NCI-H1436 treated with DMSO at 0.1 percent for 48 hours (cell line): ENCODE measurements at regions not wholly inside any gene's neighbourhood (a gene's known extent, or its start where the extent isn't known, plus 50 kb on each side); places are given as distances from the start of the nearest gene placed in this dataset.

Experiments
- DNase-seq: peaks from one replicate; lab custom pipeline; 2025; lab: John Stamatoyannopoulos, UW

DNA sequence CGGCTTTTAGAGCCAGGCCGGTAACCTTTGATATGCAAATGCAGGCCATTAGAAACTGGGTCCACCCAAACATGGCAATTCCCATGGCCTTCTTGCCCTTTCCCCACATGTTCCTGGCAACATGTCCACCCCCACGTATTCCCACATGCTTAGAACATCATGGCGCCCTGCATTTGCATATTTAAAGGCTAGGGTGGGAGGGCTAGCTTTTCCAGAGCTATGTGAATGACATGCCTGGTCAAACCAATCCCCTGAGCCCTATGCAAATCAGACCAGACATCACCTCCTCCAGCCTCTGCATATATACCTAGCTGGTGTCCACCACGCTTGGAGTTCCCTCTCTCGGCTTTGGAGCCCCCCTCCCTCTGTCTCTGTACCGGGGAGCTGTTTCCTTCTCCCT is 481.9 kb downstream of the CDH2 start:
- DNase-seq = no peak

DNA sequence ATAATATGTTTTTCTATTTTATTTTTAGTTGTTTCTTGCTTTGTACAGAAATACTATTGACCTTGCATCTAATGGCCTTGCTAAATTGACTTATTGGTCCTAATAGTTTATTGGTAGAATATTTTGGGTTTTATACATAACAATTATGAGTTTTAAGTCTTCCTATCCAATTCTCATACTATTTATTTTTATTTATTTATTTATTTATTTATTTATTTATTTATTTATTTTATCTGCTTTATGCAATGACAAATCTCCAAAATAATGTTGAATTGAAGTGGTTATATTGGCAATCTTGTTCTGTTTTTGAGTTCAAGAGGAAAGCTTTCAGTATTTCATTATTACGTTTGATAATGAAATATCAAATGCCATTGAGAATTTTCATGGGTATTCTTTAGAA is 488.3 kb downstream of the CDH2 start:
- no peak for DNase-seq

DNA sequence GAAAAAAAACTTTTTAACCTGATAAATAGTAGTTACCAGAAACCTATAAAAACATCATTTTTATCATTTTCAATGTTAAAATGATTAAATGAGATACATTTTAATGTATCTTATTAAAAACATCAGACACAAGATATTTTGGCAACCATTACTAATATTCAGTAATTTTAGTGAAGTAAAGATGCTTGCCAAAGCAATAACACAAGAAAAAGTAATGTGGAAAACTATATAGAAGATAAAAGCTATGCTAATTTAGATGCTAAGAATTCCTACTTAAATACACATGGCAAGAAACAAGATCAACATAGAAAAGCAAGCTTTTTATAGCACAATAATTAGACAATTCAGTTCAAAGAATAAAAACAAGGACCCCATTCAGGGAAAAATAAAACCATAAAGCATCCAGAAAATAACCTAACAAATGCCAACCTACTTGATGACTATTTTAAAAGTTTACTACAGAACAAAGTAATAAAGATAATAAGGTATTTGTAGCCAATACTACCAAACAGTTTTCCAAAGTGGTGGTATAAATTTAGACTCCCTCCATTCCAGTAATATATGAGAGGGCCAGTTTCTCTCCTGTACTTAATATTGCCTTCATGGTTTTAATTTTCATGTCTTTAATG is 489.5 kb downstream of the CDH2 start:
- no peak for DNase-seq

DNA sequence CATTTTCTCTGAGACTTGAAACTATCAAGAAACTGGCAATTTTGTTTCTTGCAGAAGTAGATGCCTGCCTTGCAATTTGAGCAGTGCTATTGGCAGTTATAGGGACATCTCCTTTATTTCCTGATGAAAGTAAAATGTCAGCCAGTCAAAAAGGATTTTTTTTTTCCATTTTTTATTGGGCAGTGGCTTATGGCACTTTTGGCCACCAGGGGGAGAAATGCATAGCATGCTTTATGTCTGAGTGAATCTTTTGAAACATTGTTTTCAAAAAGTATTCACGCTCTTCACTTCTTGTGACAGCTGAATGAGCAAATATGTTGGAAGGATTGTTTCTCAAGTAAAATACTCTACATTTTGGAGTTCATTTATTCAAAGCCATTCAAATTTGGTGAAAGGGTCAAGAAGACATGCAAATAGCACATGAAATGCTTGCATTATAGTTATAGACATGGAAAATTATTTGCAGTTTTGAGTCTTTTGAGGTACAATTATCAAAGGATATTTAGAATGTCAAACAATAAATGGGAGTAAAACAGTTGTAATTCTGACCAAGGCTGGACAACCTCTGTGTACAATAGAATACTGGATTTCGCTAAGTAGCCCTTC is 491.0 kb downstream of the CDH2 start:
- DNase-seq = no peak

DNA sequence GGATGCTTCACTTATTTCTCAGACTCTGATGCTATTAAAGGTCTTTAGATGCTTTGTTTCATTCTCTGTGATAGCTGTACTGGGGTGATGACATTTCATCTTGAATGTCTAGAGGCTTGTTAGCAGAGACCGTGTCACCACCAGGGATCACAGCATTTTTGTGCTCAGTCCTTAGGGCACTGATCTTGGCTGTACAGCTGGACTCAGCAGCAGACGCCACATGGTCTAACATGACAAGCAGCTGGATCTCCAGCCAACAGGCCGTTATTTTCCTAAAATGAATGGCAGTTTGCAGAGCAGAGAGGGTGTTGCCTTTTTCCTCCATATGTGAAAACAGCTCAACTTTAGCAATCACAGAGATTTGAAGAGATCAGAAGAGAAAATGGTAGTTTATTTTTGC is 491.8 kb downstream of the CDH2 start:
- no peak for DNase-seq

DNA sequence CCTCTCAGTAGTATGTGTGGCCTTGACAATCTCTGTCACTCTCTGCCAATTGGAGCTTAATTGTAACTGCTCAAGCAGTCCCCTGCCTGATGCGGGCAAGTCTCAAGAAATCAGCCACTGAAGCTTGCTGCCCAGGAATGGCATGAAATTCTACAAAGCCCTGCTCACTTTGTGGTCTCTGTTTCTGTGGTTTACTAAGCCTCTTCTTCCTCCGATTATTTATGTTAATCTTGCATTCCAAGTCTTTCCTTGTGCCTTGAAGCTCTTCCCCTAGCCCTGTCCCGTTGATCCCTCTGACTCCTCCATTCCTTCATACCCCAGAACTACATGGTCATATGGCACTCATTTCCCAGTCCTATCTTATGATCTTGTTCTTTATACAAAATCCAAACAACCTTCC is 489.3 kb upstream of the CHST9 start:
- no peak for DNase-seq

DNA sequence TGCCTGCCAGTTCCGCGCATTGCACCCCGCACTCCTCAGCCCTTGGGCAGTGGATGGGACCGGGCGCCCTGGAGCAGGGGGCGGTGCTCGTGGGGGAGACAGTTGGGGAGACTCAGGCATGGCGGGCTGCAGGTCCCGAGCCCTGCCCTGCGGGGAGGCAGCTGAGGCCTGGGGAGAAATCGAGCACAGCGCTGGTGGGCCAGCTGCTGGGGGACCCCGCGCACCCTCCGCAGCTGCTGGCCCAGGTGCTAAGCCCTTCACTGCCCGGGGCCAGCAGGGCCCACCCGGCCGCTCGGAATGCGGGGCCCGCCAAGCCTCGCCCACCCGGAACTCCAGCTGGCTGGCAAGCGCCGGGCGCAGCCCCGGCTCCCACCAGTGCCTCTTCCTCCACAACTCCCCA is 488.8 kb upstream of the CHST9 start:
- no peak for DNase-seq

DNA sequence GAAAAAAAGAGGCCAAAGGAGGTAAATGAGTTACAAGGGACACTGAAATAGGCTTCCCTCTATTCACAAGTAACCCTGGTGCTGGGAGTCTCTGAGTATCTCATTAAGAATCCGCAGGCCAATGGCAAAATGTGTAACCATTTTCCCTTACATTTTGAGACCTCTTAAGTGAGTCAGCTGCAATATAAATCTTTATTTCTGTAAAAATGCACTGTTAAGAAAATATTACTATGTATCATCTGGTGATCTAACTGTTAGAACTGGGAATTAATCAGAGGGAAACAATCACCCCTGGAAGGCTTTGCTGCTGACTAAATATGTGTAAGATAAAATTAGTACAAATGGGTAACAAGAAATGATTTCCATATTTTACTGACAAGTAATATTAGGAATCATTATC is 483.1 kb upstream of the CHST9 start:
- no peak for DNase-seq

DNA sequence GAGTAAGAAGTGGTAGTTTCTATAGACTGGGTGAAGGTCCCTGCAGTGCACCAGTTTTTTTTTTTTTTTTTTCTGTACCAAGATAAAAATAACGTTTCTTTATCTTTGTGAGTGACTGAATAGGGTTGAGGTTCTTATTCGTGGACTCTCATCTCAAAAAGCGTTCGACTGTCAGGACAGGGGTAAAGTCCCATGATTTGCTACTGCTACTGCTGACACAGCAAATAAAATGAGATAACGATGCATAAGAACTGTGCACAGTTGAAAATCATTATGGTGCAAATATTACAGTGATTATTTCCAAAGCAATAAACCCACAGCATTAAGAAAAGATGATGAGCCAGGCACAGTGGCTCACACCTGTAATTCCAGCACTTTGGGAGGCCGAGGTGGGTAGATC is 482.0 kb upstream of the CHST9 start:
- no peak for DNase-seq

DNA sequence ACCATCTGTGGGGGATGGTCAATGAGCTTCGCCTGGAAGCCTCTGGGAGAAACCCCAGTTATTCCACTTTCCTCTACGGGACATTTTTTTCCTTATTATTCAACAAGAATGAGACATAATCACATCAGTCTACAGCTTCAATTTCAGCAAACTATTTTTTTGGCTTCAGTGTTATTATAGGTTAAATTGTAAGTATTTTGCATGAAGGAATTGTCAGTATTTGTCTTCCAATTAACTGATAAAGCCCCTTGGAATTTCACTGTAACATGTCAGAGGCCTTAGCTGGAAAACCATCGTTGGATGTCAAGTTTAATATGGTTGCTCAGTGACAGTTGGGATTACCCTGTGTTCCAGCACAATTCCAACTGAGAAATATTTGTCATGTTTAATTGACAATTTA is 480.9 kb upstream of the CHST9 start:
- no peak for DNase-seq

DNA sequence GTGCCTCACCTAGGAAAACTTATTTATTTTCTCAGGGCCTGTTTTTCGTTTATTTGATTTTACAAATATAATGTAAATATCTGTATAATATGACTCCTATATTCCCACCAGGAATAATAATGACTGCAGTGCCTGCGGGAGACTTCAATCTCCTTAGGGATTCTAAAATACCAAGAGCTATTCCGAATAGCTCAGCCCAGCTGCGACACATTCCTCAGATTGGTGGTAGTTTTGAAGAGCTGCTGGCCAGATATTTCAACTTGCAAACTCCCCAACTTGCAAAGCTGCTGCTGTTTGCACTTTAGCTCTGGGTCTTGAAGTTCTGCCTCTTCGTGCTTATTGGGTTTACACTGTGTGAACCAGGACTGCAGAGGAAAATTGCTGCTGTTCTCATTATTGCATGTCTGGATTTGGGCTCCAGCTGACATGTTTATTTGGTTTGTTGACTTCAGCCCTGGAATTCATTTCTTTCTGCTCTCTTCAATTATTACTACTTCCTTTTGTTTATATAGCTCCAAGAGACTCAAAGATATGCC is 480.2 kb upstream of the CHST9 start:
- no peak for DNase-seq

DNA sequence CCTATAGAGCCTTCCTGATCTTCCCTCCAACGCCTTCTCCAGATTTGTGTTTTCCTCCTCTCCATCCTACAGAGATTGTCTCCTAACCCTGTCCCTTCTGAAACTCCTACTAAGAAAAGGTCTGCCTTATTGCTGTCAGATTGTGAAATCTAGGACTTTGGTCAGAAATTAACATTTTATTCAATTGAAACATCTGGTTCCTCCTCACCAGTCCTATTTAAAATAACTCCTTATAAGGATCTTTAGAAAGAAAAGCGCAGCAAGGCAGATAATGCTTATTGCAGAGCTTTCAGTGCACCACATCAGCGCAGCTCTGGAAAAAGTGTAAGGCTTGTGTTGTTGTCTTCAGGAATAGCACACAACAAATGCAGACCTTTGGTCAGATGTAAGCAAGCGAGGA is 477.8 kb upstream of the CHST9 start:
- no peak for DNase-seq

DNA sequence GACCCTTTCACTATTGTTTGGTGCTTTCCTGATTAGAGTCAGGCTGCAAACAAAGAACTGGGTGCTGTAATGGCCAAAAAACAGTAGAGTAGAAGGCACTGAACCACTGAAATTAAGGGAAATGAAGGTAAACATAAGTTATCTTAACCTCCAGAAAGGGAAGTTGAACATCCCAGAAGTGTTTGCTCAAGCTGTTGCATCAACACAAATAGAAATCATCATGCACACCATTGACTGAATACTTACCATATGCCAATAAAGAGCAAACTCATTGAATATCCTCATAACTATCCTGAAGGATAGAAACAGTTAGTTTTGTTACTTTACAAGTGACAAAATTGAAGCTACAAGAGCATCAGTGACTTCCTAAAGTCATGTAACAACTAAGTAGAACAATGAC is 477.4 kb upstream of the CHST9 start:
- DNase-seq = no peak

DNA sequence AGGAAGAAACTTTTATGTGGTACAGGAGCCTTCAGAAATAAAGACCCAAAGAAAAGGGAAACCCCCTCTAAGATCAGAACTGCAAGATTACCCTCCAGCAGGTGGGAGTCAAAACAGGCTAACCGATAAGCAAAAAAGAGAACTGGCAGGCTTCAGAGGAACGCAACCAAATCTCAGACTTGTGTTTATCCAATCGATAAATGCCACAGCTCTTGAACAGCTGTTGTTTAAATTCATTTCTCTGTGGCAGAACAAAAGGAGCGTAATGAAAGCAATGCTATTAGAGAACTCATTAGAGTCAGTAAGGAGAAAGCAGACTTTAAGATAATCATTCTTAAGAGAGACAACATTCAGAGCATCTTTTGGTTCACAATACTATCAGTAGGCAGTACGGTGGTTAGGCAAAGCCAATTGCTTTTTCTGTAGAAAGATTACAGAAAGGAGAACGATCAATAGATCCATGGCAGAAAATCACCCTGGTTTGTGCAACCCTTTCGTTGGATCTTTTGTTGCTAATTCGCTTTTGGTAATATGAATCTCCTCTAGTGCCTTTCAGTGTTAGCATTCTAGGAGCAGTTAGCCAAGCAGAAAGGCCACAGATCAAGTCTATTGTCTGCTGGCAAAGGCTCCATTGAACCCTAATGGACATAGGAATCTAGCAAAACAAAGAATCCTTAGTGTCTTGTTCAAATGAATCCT is 476.4 kb upstream of the CHST9 start:
- DNase-seq = no peak

DNA sequence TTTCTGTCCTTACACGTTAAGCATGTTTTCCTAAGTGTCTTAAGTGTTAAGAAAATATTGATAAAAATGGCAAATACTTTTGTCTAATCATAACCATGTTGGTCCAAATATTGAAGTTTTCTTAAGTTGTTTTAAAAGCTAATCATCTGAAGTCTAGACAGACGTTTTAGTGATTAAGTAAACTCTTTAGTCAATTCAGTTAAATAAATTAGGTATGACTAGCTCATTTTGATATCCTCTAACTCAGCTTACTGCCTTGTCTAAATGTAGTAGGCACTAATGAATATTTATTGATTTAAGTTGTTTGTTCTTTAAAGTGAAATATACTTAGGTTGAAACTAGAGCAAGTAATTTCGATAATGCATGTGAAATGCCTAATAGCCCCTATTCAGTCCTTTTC is 471.8 kb upstream of the CHST9 start:
- no peak for DNase-seq

DNA sequence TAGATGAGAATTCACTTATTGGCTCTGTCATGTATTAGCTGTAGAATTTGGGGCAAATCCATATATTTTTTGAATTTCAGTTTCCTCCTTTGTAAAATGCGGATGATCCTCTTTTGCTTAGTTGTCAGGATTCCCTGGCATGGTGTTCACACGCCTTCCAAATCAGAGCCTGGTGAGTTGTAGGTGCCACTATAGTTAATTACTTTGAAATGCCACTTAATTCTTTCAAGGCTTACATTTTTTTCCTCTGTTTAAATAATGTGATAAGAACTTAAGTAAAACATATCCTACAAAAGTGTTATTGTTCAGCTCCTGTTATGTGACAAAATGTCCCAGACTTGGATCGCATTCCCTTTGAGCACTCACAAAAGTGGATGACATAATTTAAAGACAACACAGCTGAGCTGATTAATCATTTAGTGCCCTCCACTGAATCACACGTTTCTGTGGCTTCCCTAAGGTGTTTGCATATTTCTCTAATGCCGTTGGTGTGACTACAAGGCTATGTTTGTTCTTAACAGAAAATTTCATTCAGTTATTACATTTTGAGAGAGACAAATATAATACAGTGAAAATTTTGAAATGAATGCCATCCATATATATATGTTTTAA is 471.2 kb upstream of the CHST9 start:
- DNase-seq = no peak

DNA sequence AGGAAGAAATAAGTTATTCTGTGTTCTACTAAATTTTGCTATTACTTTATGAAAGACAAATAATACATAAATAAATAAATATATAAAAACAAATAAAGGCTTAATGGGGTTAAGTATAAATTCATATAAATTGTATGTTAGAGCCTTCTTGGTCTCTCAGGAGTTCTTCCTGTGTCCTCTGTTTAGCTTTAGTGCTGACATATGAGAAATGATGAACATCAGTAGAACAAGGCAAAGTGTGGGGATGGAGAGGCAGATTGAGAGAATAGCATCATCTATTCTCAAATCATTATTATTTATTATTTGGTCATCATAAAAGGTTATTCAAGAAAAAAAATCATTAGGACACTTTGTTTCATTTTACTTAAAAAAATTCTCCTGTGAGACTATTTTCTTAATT is 468.1 kb upstream of the CHST9 start:
- no peak for DNase-seq

DNA sequence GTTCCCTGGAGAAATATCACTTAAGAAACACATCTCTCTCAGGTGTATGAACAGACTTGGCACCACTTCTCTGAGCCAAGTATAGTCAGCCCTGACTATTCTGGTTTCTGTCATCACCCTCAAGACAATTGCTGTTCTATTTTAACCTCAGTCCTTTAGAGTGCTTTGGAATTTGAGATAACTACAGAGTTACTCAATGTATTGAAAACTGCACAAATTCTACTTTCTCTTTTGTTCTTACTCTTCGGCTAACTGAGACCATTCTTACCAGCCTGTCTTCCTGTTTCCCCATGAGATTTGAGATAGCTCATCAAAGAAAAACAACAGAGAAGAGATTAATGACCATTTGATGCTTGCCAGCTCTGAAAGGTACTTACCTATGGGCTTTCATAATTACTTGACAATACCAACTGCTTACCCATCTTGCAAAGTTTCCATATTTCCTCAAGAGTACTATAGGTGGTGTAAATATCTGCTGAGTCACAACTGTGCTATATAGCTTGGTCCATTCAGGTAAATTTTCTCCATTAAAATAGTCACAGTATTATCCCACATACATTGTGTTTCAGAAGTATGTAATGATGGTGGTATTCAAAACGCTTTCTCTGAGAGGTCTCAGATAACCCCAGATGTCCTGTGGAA is 467.5 kb upstream of the CHST9 start:
- no peak for DNase-seq

DNA sequence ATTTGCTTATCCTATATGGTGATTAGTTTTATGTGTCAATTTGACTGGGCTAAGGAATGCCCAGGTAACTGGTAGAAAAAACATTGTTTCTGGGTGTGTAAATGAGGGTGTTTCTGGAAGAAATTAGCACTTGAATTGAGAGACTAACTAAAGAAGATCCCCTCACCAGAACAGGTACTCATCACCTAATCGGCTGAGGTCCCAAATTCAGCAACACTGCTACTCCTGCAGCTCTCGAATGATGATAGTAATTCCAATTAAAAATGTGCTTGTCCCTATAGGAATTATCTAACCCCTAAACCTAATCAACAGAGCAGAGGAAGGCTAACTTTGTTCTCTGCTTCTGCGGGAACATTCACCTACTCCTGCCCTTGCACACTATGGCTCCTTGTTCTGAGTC is 464.5 kb upstream of the CHST9 start:
- DNase-seq = no peak

DNA sequence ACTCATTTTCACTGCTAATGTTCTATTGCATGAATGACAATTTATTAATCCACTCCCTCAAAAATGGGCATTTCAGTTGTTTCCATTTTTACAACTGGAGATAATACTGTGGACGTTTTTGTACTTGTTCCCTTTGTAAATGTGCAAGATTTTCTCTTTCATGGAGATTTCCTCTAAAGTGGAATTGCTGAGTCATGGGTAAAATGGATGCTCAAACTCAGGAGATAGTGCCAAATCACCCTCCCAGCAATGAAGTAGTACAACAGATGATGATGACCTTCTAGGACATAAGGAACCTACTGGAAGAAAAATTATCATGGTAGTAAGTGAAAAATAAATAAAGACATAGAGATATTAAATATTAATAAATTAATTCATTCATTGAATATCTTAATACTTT is 460.8 kb upstream of the CHST9 start:
- DNase-seq = no peak

DNA sequence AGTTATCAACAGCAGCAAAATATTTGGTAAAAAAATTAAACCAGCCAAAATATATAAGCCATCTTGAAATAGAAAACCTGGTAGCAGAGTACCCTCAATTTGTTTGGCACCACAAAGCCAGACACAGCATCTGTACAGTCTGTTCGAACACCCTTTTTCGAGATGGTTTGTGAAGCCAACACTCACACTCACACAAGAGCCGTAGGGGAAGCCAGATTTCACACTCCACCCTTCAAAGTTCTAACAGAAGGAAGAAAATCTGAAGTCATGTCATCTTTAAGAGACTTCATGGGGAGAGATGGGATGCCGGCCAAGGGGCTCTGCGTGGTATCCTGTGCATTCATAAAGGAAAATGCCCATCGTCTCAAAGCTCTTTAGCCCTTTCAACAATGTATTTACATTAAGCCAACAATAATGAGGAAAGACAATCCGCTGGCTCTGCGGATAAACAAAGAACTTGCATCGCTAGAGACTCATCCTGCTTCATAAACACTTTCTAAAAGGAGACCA is 451.5 kb upstream of the CHST9 start:
- DNase-seq = no peak

DNA sequence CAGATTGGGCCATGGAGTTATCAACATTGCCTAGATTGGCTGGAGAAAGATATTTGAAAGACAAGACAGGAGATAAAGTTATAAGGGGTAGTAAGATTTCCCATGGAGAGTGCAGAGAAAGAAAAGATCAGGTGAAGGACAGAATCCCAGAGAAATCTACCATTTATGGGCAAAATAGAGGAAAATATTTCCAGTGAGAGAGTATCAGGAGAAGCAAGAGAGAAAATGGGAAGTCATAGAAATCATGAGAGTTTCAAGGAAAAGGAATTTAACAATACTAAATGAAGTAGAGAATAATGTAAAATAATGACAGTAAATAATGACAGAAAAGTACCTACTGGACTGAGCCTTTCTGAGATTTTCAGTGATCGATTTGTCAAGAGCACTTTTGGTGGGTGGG is 447.6 kb upstream of the CHST9 start:
- no peak for DNase-seq
